Peyer's patch (tissue), 4 donors: ENCODE measurements at regions not wholly inside any gene's neighbourhood (a gene's known extent, or its start where the extent isn't known, plus 50 kb on each side); places are given as distances from the start of the nearest gene placed in this dataset.
A peak's percentile ranks its signal among the peaks of the same experiment; 100 is the strongest.

Experiments
- CTCF ChIP-seq, 6 experiments: fragments of 450-650 bp in 4 of 6; fragments of 200-600 bp in 2 of 6; sonication (generic) in 1 of 6; IDR thresholded peaks; one replicate each; pipeline ENCODE4 v1.5.1; 2017 to 2019; ENCODE audit warnings: antibody characterized with exemption in 6 of 6, mild to moderate bottlenecking in 3 of 6, moderate library complexity in 1 of 6
- POLR2A ChIP-seq, 2 donors: fragments of 450-650 bp; IDR thresholded peaks; one replicate each; pipeline ENCODE4 v1.5.1; 2017; ENCODE audit warnings: antibody characterized with exemption in 2 of 2, mild to moderate bottlenecking in 2 of 2, moderate library complexity in 2 of 2

- TF ChIP-seq CTCF (IDR thresholded peaks at IDR 0.05), result peak in 5 of 6 experiments; percentile 20 to 77 (median 75)
- no peak for TF ChIP-seq POLR2A (IDR thresholded peaks at IDR 0.05)
Measured at GRCh38 chr2:226215902-226216503, 583.6 kb downstream of the IRS1 start.
